Kidney (tissue), 13 donors: ENCODE measurements at regions not wholly inside any gene's neighbourhood (a gene's known extent, or its start where the extent isn't known, plus 50 kb on each side); places are given as distances from the start of the nearest gene placed in this dataset.
A peak's percentile ranks its signal among the peaks of the same experiment; 100 is the strongest.

Source experiments
- DNase-seq, 5 donors: peaks; one replicate each; pipeline ENCODE4 v3.0.0-alpha.2; 2013 to 2020
- FAIRE-seq: peaks from 2 replicates; lab custom pipeline; 2012; peaks lifted over from hg19 to GRCh38; lab: Jason Lieb, UNC
- H3K27ac ChIP-seq, 2 donors: one replicate each; pipeline ENCODE4 v1.7.0; 2013; ENCODE audit warnings: low read depth in 2 of 2, low read length in 2 of 2, inconsistent platforms in 1 of 2
- H3K27me3 ChIP-seq: one replicate; pipeline ENCODE4 v1.7.1; 2013; ENCODE audit warnings: low read length, inconsistent platforms; ENCODE audit not compliant: control insufficient read depth, insufficient read depth
- H3K36me3 ChIP-seq, 3 donors: one replicate each; pipeline versions ENCODE4 v1.7.0 to v1.7.1; 2013; ENCODE audit warnings: low read length in 3 of 3, control low read depth in 1 of 3, inconsistent platforms in 1 of 3; ENCODE audit not compliant: insufficient read depth in 3 of 3, control insufficient read depth in 2 of 3
- H3K4me1 ChIP-seq, 3 donors: one replicate each; pipeline versions ENCODE4 v1.7.0 to v1.7.1; 2013; ENCODE audit warnings: low read length in 3 of 3, inconsistent platforms in 1 of 3, low read depth in 1 of 3; ENCODE audit not compliant: control insufficient read depth in 2 of 3, insufficient read depth in 2 of 3
- H3K4me3 ChIP-seq, 3 donors: one replicate each; pipeline versions ENCODE4 v1.7.0 to v1.8.1; 2013; ENCODE audit warnings: low read length in 3 of 3, control low read depth in 1 of 3, inconsistent platforms in 1 of 3
- H3K9ac ChIP-seq, 3 donors: one replicate each; pipeline versions ENCODE4 v1.7.0 to v1.7.1; 2013; ENCODE audit warnings: low read length in 3 of 3, control low read depth in 1 of 3, inconsistent platforms in 1 of 3
- H3K9me3 ChIP-seq, 3 donors: one replicate each; pipeline versions ENCODE4 v1.7.0 to v1.7.1; 2013; ENCODE audit warnings: low read length in 3 of 3, control low read depth in 1 of 3, inconsistent platforms in 1 of 3; ENCODE audit not compliant: control insufficient read depth in 2 of 3, insufficient read depth in 1 of 3
- CTCF ChIP-seq: IDR thresholded peaks from 3 replicates; pipeline ENCODE4 v1.5.1; 2012; ENCODE audit warnings: mild to moderate bottlenecking, moderate library complexity, borderline replicate concordance; ENCODE audit not compliant: insufficient read depth; ENCODE audit errors: extremely low read depth
- intact Hi-C: fragments of 100-400 bp; cut with DNase I; formaldehyde crosslinking; loops from one replicate; pipeline ENCODE4 v1.11.1; 2022
- donor health status: control.
- donor health status: control.
- donor health status: control.
- donor health status: control.
- donor health status: control.
- donor health status: DM: yes; HTN: yes; CAD: no.
- donor health status: Normal renal cell carcinoma (clear cell type).

- Histone ChIP-seq H3K36me3 (no peaks in the 10 kb centered on the region), H3K4me1 (no peaks in the 10 kb centered on the region), H3K27me3 (no peaks in the 10 kb centered on the region), H3K9me3 (no peaks in the 10 kb centered on the region), H3K9ac (no peak overlapping the region), H3K27ac (no peak overlapping the region), H3K4me3 (no peak overlapping the region)
- no peak for TF ChIP-seq CTCF
- intact Hi-C loops, result no loop called here
- FAIRE-seq, result no peak
- no peak for DNase-seq
These were observed 57.3 kb downstream of the HHEX start for GRCh38 chr10:92747066-92747465.

DNA sequence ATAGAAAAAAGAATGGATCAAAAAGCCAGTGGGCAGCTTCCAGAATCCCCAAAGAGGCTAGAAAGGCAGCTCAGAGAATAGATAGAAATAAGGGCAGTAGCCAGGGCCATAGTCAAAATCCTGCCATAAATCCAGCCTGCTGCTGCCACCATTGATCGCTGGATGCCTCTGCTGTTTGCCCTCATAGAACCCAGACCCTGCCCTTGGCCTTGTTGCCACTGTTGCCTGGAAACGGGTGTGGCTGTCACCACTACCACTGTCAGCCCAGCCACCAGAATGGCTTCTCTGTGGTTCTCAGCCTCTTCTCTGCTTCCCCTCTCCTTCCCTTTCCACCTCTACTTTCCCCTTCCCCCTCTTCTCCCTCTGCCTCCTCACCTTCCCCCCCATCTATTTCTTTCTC lies 57.8 kb downstream of the HHEX start:
- intact Hi-C loops, result no loop called here
- Histone ChIP-seq H3K27me3 (no peaks in the 10 kb centered on the region), H3K9ac (no peak overlapping the region), H3K27ac (no peak overlapping the region), H3K4me3 (no peak overlapping the region), H3K36me3 (no peaks in the 10 kb centered on the region), H3K4me1 (no peaks in the 10 kb centered on the region), H3K9me3 (no peaks in the 10 kb centered on the region)
- DNase-seq (no peak), FAIRE-seq (no peak)
- no peak for TF ChIP-seq CTCF

DNA sequence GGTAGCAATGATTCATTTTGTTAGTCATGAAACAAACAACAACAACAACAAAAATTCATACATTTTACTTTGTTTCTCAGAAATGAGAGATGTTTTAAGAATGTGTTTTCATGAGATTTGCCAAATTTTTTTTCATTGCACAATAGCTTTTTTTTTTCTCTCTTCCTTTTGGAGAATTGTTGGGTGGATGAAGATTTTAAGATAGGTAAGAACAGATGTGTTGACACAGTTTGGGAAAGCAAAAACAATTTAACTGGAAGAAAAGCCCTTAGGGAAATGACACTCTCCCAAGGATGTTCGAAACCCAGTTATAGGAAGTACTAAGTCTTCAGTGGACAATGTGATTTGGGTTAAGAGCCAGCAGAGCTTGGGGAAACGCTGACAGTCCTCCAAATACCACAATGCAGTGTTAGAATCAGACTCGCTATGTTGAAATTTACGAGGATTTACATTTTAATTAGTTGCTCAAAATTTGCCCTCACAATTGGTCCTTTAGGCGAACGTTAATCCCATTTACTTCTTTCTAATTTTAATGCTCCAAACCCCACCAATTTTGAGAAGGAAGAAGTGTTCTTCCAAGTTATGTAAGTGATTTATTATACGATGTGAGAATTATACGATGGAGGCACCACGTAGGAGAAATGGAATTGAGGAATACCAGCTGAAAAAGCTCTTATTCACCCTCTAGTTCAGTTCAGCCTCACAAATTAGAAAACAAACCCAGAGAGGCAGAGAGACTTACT lies 61.2 kb downstream of the HHEX start:
- Histone ChIP-seq H3K27me3 (no peaks in the 10 kb centered on the region), H3K36me3 (no peaks in the 10 kb centered on the region), H3K9ac (no peak overlapping the region), H3K9me3 (no peaks in the 10 kb centered on the region), H3K4me3 (no peak overlapping the region), H3K4me1 (no peaks in the 10 kb centered on the region), H3K27ac (no peak overlapping the region)
- TF ChIP-seq CTCF, result no peak
- no peak for FAIRE-seq
- DNase-seq, result peak in 1 of 5 donors; percentile 18
- intact Hi-C loops, result no loop called here

DNA sequence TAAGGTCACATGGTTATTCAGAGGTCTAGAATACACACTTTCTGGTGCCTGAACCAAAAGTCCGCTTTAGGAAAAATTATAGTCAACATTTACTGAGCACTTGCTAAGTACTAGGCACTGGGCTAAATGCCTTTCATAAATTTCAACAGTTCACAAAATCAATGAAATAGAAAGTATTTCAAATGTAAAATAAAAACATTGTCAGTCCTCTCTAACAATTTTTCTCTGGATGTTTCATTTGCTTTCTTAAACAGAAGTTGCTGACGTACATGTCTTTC lies 61.7 kb downstream of the HHEX start:
- Histone ChIP-seq H3K27ac (no peak overlapping the region), H3K4me3 (no peak overlapping the region), H3K4me1 (no peaks in the 10 kb centered on the region), H3K36me3 (no peaks in the 10 kb centered on the region), H3K27me3 (no peaks in the 10 kb centered on the region), H3K9ac (no peak overlapping the region), H3K9me3 (no peaks in the 10 kb centered on the region)
- FAIRE-seq (no peak), DNase-seq (no peak)
- intact Hi-C loops, result no loop called here
- no peak for TF ChIP-seq CTCF
